ENCODE measurements at regions not wholly inside any gene's neighbourhood (a gene's known extent, or its start where the extent isn't known, plus 50 kb on each side); places are given as distances from the start of the nearest gene placed in this dataset.

DNA sequence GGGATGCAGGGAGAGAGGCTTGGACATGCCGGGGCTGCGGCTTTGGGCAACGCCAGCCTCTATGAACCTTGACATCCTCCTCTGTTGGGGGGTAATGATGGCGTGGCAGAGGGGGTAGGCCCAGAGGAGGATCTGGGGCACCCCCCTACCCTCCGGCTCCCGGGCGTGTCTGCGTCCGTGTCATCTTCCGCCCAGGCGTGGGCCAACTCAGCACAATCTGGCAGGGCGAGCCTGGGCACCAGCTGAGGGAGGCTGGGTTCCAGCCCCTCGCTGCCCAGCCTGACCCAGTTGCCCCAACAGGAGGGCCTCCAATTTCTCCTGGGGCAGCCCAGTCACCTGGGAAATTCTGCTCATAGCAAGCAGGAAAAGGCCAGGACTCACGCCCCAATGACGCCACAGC is 62.9 kb upstream of the IL17B start:
- DNase-seq: no peak

DNA sequence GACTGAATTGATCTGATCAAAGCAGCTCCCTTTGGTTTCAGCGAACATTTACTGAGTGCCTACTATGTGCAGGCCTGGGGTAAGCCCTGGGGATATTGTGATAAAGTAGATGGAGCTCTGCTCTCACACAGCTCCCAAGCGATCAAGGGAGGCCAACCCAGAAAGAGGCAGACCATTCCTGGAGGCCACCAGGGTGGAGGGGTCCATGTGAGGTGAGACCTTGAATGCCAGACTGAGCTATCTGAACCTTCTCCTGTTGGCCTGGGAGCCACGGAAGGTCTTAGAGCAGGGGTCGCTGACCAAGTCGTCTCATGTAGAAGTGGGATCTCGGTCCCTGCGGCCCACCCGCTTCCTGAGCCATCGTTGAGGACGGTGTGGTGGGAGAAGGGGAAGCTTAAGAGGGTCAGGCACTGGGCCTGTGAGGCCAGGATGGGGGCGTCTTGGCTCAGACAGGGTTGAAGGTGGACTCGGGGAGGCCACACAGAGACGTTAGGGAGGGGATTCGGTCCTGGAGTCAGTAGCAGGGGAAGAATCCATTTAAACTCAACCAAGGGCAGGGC is 62.2 kb upstream of the IL17B start:
- DNase-seq: no peak

DNA sequence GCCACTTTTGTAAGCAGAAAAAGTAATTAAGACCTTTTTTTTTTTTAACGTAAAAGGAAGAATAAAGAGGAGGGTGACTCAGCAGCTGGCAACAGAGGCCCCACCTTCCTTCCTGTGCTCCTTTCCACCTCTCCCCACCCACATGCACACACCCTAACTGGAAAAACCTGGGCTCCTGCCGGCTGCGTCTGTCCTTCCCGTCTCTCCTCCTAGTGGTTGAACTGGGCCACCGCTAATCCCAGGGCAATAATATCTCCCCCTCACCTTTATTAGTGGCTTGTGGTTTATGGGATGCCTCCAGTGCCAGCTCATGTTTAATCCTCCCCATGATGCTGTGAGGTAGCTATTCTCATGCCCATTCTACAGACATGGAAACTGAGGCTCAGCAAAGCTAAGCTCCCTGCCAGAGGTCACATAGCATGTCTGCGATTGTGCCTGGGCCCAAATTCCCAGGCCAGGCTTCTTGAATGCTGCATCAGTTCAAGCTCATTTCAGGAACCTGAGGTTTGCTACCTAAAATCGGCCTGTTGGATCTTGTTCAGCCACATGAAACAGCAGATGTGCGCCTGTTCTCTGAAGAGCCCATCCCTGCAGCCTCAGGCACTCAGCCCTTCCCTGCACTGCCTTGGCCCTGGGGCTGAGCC is 60.9 kb upstream of the IL17B start:
- no peak for DNase-seq

DNA sequence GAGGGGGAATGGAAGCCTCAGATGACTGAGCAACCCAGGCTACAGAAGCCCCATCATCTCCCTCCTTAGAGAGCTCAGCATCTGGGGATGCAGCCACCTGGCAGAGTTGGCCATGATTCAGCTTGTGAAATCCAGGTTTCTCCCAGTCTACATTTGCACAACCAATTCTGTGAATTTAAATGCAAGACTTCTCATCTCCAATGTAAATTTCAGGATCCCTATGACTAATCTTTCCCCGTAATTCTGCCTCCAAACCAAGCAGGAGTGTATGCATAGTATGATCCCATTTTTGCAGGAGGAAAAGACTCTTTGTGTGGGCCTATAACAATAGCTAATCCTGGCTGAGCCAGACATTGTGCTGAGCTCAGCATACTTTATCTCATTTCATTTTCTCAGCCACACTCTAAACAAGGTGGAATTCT is 59.6 kb upstream of the IL17B start:
- no peak for DNase-seq

DNA sequence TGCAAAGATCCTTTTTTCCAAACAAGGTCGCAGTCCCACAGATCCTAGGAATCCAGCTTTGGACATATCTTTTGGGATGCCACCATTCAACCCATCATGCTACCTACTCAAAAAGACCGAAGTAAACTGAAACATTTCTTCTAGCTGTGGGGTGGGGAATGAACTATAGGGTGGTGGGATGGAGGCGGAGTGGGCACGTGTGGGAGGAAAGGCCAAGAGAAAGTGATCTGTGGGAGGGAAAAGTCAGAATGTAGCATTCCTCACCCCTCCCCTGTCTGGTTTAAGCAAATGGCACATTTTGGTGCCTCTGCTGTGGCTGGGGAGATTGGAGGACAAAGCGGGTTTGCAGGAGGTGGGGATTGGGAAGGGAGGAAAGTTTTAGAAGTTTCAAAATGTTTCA is 59.2 kb upstream of the IL17B start:
- no peak for DNase-seq

DNA sequence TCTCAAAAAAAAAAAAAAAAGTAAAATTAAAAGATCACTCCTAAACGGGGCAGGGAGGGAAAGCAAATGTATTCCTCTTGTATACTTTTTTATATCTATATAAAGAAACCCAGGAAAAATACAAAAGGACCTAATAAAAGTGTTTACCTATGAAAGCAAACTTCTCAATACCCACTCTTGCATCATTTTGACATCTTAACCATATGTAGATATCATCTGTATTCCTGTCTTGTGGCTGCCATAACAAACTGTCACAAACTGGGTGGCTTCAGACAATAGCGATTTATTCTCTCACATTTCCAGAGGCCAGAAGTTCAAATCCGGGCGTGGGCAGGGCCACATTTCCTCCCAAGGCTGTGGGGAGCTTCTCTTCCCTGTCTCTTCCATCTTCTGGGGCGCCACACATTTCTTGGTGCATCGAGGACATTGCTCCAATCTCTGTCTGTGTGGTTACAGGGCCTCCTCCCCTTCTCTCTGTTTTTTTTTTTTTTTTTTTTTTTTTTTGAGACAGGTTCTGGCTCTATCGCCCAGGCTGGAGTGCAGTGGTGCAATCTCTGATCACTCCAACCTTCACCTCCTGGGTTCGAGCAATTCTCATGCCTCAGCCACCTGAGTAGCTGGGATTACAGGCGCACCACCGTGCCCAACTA is 58.4 kb upstream of the IL17B start:
- DNase-seq: no peak

DNA sequence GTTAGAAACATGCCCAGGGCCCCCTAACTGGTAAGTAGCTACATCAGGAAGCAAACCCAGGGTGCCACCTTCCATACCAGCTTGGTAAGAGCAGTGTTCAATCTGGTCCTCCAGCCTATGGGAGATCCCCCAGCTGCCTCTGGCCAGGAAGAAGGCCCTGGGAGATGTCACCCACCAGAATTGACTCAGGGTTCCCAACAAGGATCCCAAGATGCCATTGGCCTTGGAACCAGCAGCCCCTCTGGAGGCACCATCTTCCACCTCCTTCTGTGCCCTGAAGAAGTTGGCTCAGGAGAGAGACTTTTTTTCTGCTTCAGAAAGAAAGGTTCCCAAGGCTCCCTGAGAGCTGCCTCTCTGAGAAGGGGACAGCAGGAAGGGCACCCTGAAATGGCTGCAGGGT is 56.6 kb upstream of the IL17B start:
- DNase-seq: no peak

DNA sequence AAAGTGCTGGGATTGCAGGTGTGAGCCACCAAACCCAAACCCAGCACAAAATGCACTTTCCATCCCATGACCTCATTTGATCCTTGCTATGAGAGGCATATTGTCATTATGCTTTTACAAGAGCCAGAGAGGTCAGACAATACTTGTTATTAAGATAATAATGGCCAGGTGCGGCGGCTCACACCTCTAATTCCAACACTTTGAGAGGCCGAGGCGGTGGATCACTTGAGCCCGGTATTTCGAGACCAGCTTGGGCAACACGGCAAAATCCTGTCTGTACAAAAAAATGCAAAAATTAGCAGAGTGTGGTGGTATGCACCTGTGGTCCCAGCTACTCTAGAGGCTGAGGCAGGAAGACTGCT is 55.9 kb upstream of the IL17B start:
- no peak for DNase-seq

DNA sequence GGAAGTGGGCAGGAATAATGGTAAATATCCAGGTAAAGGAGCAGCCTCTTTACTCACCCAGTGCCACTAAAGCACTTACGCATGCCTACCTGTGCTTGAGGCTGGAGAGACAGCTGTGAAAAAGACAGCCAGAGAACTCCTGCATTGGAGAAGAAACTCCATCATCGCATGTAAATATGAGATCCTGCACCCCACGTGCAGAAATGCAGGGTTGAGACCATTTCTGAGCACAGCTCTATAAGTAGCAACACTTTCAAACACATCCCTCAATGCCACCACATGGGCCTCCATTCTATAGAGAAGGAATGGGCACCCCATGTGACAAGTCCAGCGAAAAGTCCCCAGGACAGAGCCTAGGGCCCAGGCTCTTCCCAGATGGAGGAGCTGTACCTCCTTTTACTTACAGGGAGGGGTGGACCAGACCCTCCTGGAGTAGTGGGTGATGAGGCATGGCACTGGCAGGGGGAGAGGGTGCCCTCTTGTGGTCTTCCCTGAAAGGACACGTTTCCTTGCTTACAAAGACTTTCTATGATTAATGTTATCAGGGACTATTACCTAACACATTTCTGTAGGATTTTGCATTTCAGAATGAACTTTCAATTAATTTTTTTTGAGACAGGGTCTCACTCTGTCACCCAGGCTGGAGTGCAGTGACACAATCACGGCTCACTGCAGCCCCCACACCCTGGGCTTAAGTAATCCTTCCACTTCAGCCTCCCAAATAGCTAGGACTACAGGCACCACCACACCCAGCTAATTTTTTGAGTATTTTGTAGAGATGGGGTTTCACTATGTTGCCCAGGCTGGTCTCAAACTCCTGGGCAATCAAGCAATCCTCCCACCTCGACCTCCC is 55.3 kb upstream of the IL17B start:
- DNase-seq: peak; percentile 68

DNA sequence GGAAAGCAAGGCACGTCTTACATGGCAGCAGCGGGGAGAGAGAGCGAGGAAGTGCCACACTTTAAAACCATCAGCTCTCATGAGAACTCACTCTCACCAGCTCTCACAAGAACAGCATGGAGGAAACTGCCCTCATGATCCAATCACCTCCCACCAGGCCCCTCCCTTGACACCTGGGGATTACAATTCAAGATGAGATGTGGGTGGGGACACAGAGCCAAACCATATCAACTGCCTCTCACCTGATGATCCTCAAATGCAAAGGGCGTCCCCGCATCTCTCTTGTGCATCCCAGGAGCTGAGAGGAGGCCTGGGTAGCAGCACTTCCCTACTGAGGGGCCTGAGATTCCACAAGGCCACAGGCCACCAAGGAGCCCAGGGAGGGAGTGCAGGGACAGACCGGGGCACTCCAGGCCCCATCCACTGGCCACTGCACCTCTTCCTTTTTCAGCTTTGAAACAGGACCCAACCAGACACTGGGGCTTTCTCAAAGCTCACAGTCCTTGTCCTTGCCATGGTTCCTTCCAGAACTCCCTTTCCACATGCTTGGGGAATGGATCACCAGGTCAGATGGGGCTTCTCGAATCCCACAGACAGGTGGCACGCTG is 54.5 kb upstream of the IL17B start:
- no peak for DNase-seq

DNA sequence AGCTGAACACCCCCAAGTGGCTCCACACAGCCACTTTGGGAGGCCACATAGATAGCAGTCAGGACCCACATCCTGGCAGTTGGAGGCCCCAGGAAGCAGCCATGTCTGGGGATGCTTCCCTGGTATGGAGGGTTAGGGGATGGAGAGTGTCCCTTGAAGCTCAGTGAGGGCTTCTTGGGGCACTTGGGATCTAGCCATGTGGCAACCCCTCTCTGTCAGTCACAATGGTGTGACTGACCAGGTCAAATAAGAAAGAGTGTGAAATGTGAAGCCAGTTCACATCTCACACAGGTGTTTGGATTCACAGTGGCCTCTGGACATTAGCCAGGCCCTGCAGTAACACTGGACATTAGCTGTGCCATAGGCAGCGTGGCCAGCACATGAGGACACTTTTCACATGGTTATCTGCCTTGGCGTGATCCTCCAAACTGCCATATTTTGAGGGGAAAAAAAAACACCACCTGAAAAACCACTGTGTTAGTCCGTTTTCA is 53.9 kb upstream of the IL17B start:
- DNase-seq: no peak

DNA sequence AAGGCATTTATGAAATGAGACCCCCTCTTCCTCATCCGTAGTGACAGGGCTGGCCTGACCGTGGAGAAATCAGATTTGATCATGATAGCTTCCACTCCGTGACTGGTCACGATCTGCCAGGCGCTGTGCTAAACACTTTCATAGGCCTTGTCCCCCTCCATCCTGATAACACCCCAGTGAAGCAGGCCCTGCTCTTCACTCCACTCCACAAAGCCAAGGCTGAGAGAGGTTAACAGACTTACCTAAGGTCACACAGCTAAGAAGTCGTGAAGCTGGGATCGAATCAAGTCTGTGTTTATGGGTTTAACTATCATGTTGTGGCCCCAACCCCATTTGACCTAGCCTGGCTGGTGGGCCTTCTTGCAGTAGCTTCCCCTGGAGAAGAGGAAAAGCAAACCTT is 53.3 kb upstream of the IL17B start:
- no peak for DNase-seq

DNA sequence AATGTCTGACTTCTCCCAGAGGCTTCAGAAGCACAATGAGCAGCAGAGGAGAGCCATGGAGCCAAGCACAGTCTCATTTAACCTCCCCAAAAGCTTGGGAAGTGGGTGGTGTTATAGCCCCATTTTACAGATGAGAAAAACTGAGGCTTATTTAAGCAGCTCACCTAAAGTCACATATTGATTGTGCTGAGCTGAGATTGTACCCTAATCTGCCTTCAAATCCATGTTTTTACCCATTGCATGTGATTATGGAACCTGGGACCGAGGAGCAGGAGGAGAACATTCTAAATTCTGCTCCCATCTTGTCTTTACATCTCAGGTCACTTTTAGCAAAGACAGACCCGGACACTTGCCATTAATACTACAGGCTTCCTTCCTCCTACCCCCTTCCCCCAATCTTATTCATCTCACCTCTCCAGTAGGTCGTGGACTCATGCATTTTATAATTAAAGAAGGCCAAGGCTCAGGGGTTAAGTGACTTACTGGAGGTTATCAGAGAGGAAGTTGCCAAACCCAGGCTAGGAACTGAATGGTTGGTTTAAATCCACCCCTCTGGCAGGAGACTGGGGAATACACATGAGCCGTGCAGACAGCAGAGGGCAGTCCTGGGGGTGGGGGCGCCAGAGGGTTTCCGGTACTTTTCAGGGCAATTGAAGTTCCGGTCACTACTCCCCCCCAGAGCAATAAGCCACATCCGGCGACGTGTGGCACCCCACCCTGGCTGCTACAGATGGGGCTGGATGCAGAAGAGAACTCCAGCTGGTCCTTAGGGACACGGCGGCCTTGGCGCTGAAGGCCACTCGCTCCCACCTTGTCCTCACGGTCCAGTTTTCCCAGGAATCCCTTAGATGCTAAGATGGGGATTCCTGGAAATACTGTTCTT is 51.0 kb upstream of the IL17B start:
- no peak for DNase-seq
